ENCODE measurements at regions not wholly inside any gene's neighbourhood (a gene's known extent, or its start where the extent isn't known, plus 50 kb on each side); places are given as distances from the start of the nearest gene placed in this dataset.

GRCh38 chr14:59020382-59020781 is 168.1 kb upstream of the DAAM1 start:
- TF ChIP-seq GATA2 (IDR thresholded peaks at IDR 0.05; ENCODE audit: low read depth, low read length): no peak
- no peak for TF ChIP-seq GATA3 (IDR thresholded peaks at IDR 0.05; ENCODE audit: low read depth, low read length)
